ENCODE measurements at regions not wholly inside any gene's neighbourhood (a gene's known extent, or its start where the extent isn't known, plus 50 kb on each side); places are given as distances from the start of the nearest gene placed in this dataset.

DNA sequence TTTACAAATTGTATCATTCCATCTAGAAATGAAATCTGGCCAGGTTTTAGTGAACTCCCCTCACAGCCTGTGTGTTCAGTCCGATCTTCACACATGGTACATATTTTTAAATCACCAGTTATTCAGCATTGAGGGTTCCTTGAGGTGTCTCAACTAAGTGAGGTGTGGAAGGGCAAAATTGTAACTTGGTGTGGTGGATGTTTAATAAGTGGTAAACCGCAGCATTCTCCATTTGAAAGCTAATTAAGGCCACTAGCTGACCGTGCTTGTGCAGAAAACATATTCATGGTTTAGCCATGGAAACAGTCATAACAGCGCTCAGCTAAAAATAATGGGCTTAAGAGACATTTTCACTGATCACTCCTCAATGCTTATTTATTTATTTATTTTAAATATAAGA is 786.2 kb upstream of the FANCL start:
- no peaks in the 10 kb centered on the region for H3F3A ChIP-seq (ENCODE audit: insufficient read depth, low read length, poor library complexity, severe bottlenecking)
- no peaks in the 10 kb centered on the region for H3K9me3 ChIP-seq (ENCODE audit: low read length)
- H3K9ac ChIP-seq (ENCODE audit: low read length), result no peak overlapping the region
- H3K36me3 ChIP-seq (ENCODE audit: insufficient read depth, low read length), result no peaks in the 10 kb centered on the region
- H3K27ac ChIP-seq (ENCODE audit: low read length), result no peak overlapping the region
- no peaks in the 10 kb centered on the region for H3K79me2 ChIP-seq (replicated peaks; ENCODE audit: insufficient read depth, low read length)
- H3K4me3 ChIP-seq (ENCODE audit: low read length), result no peak overlapping the region
- H3K9me2 ChIP-seq (ENCODE audit: insufficient read depth, low read length), result no peaks in the 10 kb centered on the region
- TF ChIP-seq RAD21 (conservative IDR thresholded peaks at IDR 0.05) (no peak), TAF1 (IDR thresholded peaks at IDR 0.05; ENCODE audit: low read depth) (no peak), POLR2AphosphoS5 (IDR thresholded peaks at IDR 0.05) (no peak)
- TF ChIP-seq, protein P1, sequence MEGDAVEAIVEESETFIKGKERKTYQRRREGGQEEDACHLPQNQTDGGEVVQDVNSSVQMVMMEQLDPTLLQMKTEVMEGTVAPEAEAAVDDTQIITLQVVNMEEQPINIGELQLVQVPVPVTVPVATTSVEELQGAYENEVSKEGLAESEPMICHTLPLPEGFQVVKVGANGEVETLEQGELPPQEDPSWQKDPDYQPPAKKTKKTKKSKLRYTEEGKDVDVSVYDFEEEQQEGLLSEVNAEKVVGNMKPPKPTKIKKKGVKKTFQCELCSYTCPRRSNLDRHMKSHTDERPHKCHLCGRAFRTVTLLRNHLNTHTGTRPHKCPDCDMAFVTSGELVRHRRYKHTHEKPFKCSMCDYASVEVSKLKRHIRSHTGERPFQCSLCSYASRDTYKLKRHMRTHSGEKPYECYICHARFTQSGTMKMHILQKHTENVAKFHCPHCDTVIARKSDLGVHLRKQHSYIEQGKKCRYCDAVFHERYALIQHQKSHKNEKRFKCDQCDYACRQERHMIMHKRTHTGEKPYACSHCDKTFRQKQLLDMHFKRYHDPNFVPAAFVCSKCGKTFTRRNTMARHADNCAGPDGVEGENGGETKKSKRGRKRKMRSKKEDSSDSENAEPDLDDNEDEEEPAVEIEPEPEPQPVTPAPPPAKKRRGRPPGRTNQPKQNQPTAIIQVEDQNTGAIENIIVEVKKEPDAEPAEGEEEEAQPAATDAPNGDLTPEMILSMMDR (IDR thresholded peaks at IDR 0.05; ENCODE audit: poor library complexity, severe bottlenecking), result no peak
- H4K20me1 ChIP-seq (ENCODE audit: insufficient read depth), result no peaks in the 10 kb centered on the region
- no peak overlapping the region for H2AFZ ChIP-seq (ENCODE audit: low read depth, low read length)
- no peak overlapping the region for H3K4me2 ChIP-seq (ENCODE audit: low read length)
- no peaks in the 10 kb centered on the region for H3K27me3 ChIP-seq (ENCODE audit: insufficient read depth, low read depth, low read length)

DNA sequence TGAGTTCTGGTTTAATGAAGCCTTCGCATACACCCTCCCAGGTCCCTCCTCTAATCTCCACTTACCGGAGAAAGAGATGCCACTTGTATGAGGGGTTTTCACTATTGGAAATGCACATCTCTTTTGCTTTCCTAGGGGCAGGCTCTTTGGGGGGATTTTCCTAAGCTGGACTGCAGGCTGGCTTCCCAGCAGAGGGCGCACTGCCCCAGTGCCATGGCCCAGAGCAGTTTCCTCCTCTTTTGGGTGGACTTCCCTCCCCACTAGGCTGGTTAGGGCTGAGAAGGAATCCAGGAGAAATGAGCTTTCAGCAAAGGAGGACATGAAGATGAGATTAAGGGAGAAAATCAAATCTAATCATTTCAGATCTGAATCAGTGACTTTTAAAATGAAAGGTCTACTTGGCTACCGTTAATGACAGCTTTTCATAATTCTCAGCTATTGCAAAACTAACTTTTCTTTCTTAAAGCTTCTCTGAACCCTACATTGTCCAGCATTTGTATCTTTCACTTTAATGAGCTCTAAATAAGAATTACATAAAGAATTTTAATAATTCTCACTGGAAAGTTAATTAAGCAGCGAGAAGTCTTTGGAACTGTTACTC is 784.1 kb upstream of the FANCL start:
- Histone ChIP-seq H3K4me3 (ENCODE audit: low read length) (no peak overlapping the region), H3K27me3 (ENCODE audit: insufficient read depth, low read depth, low read length) (no peaks in the 10 kb centered on the region), H3F3A (ENCODE audit: insufficient read depth, low read length, poor library complexity, severe bottlenecking) (no peaks in the 10 kb centered on the region), H3K9me2 (ENCODE audit: insufficient read depth, low read length) (no peaks in the 10 kb centered on the region), H3K9me3 (ENCODE audit: low read length) (no peaks in the 10 kb centered on the region), H3K36me3 (ENCODE audit: insufficient read depth, low read length) (no peaks in the 10 kb centered on the region), H3K79me2 (replicated peaks; ENCODE audit: insufficient read depth, low read length) (no peaks in the 10 kb centered on the region), H4K20me1 (ENCODE audit: insufficient read depth) (no peaks in the 10 kb centered on the region), H2AFZ (ENCODE audit: low read depth, low read length) (no peak overlapping the region), H3K4me2 (ENCODE audit: low read length) (no peak overlapping the region), H3K27ac (ENCODE audit: low read length) (no peak overlapping the region), H3K9ac (ENCODE audit: low read length) (no peak overlapping the region)
- TF ChIP-seq RAD21 (conservative IDR thresholded peaks at IDR 0.05) (peak; percentile 40), EP300 (conservative IDR thresholded peaks at IDR 0.05; ENCODE audit: poor library complexity, severe bottlenecking) (no peak), MXI1 (conservative IDR thresholded peaks at IDR 0.05; ENCODE audit: poor library complexity, severe bottlenecking) (no peak), SMC3 (conservative IDR thresholded peaks at IDR 0.05; ENCODE audit: poor library complexity) (peak; percentile 52), POLR2AphosphoS5 (IDR thresholded peaks at IDR 0.05) (no peak)
- TF ChIP-seq, protein P1 (IDR thresholded peaks at IDR 0.05; ENCODE audit: poor library complexity, severe bottlenecking), result peak; percentile 51

DNA sequence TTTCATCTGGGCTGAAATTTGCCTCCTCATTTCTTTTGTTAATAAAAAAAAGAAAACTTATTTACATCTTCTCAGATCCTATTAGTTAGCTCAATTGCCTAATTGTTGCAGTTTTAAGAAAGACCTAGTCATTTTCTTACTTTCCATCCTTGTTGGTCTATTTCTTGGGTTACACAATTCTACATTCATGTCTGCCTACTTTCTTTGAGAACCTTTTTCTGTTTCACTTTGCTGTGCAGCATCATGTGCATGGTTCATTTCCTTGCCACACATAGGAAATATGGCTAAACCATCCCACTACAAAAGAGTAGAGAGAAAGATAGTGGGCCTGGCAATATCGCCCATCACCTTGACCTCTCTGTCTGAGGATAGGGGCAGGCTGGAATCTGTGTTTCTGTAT is 780.7 kb upstream of the FANCL start:
- Histone ChIP-seq H2AFZ (ENCODE audit: low read depth, low read length) (no peak overlapping the region), H3K9ac (ENCODE audit: low read length) (no peak overlapping the region), H3F3A (ENCODE audit: insufficient read depth, low read length, poor library complexity, severe bottlenecking) (no peaks in the 10 kb centered on the region), H3K36me3 (ENCODE audit: insufficient read depth, low read length) (no peaks in the 10 kb centered on the region), H3K9me2 (ENCODE audit: insufficient read depth, low read length) (no peaks in the 10 kb centered on the region), H3K27ac (ENCODE audit: low read length) (no peak overlapping the region), H3K79me2 (replicated peaks; ENCODE audit: insufficient read depth, low read length) (no peaks in the 10 kb centered on the region), H3K9me3 (ENCODE audit: low read length) (no peaks in the 10 kb centered on the region), H3K4me2 (ENCODE audit: low read length) (no peak overlapping the region), H4K20me1 (ENCODE audit: insufficient read depth) (no peaks in the 10 kb centered on the region), H3K27me3 (ENCODE audit: insufficient read depth, low read depth, low read length) (no peaks in the 10 kb centered on the region), H3K4me3 (ENCODE audit: low read length) (no peak overlapping the region)
- no peak for TF ChIP-seq EP300 (conservative IDR thresholded peaks at IDR 0.05; ENCODE audit: poor library complexity, severe bottlenecking)
- TF ChIP-seq, protein P1 (IDR thresholded peaks at IDR 0.05; ENCODE audit: poor library complexity, severe bottlenecking), result no peak
- TF ChIP-seq EZH2 (IDR thresholded peaks at IDR 0.05; ENCODE audit: borderline replicate concordance, insufficient read depth, low read length, poor library complexity, severe bottlenecking), result no peak
- TF ChIP-seq RAD21 (conservative IDR thresholded peaks at IDR 0.05), result no peak
- TF ChIP-seq TAF1 (IDR thresholded peaks at IDR 0.05; ENCODE audit: low read depth), result no peak
- no peak for TF ChIP-seq SMC3 (conservative IDR thresholded peaks at IDR 0.05; ENCODE audit: poor library complexity)
- no peak for TF ChIP-seq POLR2AphosphoS5 (IDR thresholded peaks at IDR 0.05)
- TF ChIP-seq, protein P2, sequence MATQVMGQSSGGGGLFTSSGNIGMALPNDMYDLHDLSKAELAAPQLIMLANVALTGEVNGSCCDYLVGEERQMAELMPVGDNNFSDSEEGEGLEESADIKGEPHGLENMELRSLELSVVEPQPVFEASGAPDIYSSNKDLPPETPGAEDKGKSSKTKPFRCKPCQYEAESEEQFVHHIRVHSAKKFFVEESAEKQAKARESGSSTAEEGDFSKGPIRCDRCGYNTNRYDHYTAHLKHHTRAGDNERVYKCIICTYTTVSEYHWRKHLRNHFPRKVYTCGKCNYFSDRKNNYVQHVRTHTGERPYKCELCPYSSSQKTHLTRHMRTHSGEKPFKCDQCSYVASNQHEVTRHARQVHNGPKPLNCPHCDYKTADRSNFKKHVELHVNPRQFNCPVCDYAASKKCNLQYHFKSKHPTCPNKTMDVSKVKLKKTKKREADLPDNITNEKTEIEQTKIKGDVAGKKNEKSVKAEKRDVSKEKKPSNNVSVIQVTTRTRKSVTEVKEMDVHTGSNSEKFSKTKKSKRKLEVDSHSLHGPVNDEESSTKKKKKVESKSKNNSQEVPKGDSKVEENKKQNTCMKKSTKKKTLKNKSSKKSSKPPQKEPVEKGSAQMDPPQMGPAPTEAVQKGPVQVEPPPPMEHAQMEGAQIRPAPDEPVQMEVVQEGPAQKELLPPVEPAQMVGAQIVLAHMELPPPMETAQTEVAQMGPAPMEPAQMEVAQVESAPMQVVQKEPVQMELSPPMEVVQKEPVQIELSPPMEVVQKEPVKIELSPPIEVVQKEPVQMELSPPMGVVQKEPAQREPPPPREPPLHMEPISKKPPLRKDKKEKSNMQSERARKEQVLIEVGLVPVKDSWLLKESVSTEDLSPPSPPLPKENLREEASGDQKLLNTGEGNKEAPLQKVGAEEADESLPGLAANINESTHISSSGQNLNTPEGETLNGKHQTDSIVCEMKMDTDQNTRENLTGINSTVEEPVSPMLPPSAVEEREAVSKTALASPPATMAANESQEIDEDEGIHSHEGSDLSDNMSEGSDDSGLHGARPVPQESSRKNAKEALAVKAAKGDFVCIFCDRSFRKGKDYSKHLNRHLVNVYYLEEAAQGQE (IDR thresholded peaks at IDR 0.05; ENCODE audit: borderline replicate concordance), result no peak
- no peak for TF ChIP-seq MXI1 (conservative IDR thresholded peaks at IDR 0.05; ENCODE audit: poor library complexity, severe bottlenecking)
